Neural cell (in vitro differentiated cells): ENCODE measurements at regions not wholly inside any gene's neighbourhood (a gene's known extent, or its start where the extent isn't known, plus 50 kb on each side); places are given as distances from the start of the nearest gene placed in this dataset.

ENCODE experiments used
- H2AFZ ChIP-seq: fragments of 200-600, 300-800 bp; sonication (generic), shearing (Covaris generic); 2 replicates; pipeline ENCODE4 v1.6.0; 2014; ENCODE audit warnings: low read depth, mild to moderate bottlenecking, antibody characterized with exemption, low read length, moderate library complexity
- H3F3A ChIP-seq: fragments of 200-600 bp; shearing (Covaris generic); 2 replicates; pipeline ENCODE4 v1.6.1; 2016; ENCODE audit warnings: mild to moderate bottlenecking, moderate library complexity, mixed read lengths, antibody characterized with exemption, low read length; ENCODE audit not compliant: insufficient read depth, poor library complexity, severe bottlenecking
- H3K27ac ChIP-seq: fragments of 200-600, 300-800 bp; sonication (generic), shearing (Covaris generic); 2 replicates; pipeline ENCODE4 v1.5.1; 2014; ENCODE audit warnings: mild to moderate bottlenecking, low read length, moderate library complexity
- H3K27me3 ChIP-seq: fragments of 300-800, 200-600 bp; sonication (generic), shearing (Covaris generic); 2 replicates; pipeline ENCODE4 v1.6.0; 2014; ENCODE audit warnings: mild to moderate bottlenecking, low read depth, low read length, moderate library complexity; ENCODE audit not compliant: insufficient read depth
- H3K36me3 ChIP-seq: fragments of 300-800, 200-600 bp; sonication (generic), shearing (Covaris generic); 2 replicates; pipeline ENCODE4 v1.5.1; 2014; ENCODE audit warnings: mild to moderate bottlenecking, antibody characterized with exemption, low read length, moderate library complexity; ENCODE audit not compliant: insufficient read depth
- H3K4me2 ChIP-seq: fragments of 300-800, 200-600 bp; sonication (generic), shearing (Covaris generic); 2 replicates; pipeline ENCODE4 v1.6.0; 2014; ENCODE audit warnings: mild to moderate bottlenecking, low read length
- H3K4me3 ChIP-seq: fragments of 300-800, 200-600 bp; sonication (generic), shearing (Covaris generic); 2 replicates; pipeline ENCODE4 v1.5.1; 2014; ENCODE audit warnings: mild to moderate bottlenecking, low read length, moderate library complexity
- H3K79me2 ChIP-seq: fragments of 200-600 bp; shearing (Covaris generic); replicated peaks from 2 replicates; pipeline ENCODE4 v1.6.0; 2014; ENCODE audit warnings: mild to moderate bottlenecking, low read length, moderate library complexity; ENCODE audit not compliant: insufficient read depth
- H3K9ac ChIP-seq: fragments of 300-800, 200-600 bp; sonication (generic), shearing (Covaris generic); 2 replicates; pipeline ENCODE4 v1.6.1; 2016; ENCODE audit warnings: mild to moderate bottlenecking, low read length, mixed read lengths
- H3K9me2 ChIP-seq: fragments of 200-600 bp; shearing (Covaris generic); 2 replicates; pipeline ENCODE4 v1.6.1; 2016; ENCODE audit warnings: mild to moderate bottlenecking, low read length, mixed read lengths; ENCODE audit not compliant: insufficient read depth
- H3K9me3 ChIP-seq: fragments of 200-600, 300-800 bp; sonication (generic), shearing (Covaris generic); 2 replicates; pipeline ENCODE4 v1.6.1; 2016; ENCODE audit warnings: mild to moderate bottlenecking, mixed run types, low read length, moderate library complexity, mixed read lengths
- H4K20me1 ChIP-seq: fragments of 200-600 bp; shearing (Covaris generic); 2 replicates; pipeline ENCODE4 v1.6.1; 2016; ENCODE audit warnings: mild to moderate bottlenecking, mixed run types; ENCODE audit not compliant: insufficient read depth
- CTCF ChIP-seq: fragments of 450-650 bp; IDR thresholded peaks from 2 replicates; pipeline ENCODE4 v1.5.1; 2014; ENCODE audit warnings: antibody characterized with exemption, mild to moderate bottlenecking, moderate library complexity; ENCODE audit not compliant: poor library complexity, severe bottlenecking
- EP300 ChIP-seq: fragments of 450-650 bp; conservative IDR thresholded peaks from 2 replicates; pipeline ENCODE4 v1.6.1; 2014; ENCODE audit warnings: antibody characterized with exemption, mild to moderate bottlenecking, moderate library complexity; ENCODE audit not compliant: poor library complexity, severe bottlenecking
- EZH2 ChIP-seq: fragments of 200-600, 300-800 bp; shearing (Covaris generic), sonication (generic); IDR thresholded peaks from 2 replicates; pipeline ENCODE4 v1.6.1; 2014; ENCODE audit warnings: antibody characterized with exemption, low read length, borderline replicate concordance, mild to moderate bottlenecking; ENCODE audit not compliant: insufficient read depth, poor library complexity, severe bottlenecking
- POLR2AphosphoS5 ChIP-seq: IDR thresholded peaks from 2 replicates; pipeline ENCODE4 v1.6.1; 2012
- RAD21 ChIP-seq: fragments of 450-650 bp; conservative IDR thresholded peaks from 2 replicates; pipeline ENCODE4 v1.6.1; 2014; ENCODE audit warnings: antibody characterized with exemption, mild to moderate bottlenecking, moderate library complexity
- REST ChIP-seq: IDR thresholded peaks from 2 replicates; pipeline ENCODE4 v1.6.1; 2012; ENCODE audit warnings: borderline replicate concordance
- SMC3 ChIP-seq: fragments of 450-650 bp; conservative IDR thresholded peaks from 2 replicates; pipeline ENCODE4 v1.6.1; 2014; ENCODE audit warnings: antibody characterized with exemption, mild to moderate bottlenecking, moderate library complexity; ENCODE audit not compliant: poor library complexity
- TAF1 ChIP-seq: IDR thresholded peaks from 2 replicates; pipeline ENCODE4 v1.6.1; 2012; ENCODE audit warnings: low read depth

- no peak overlapping the region for H3K27ac ChIP-seq
- H2AFZ ChIP-seq: no peak overlapping the region
- H3K9me3 ChIP-seq: no peaks in the 10 kb centered on the region
- H3K4me3 ChIP-seq: no peak overlapping the region
- no peaks in the 10 kb centered on the region for H4K20me1 ChIP-seq
- no peak overlapping the region for H3K4me2 ChIP-seq
- no peaks in the 10 kb centered on the region for H3K27me3 ChIP-seq
- no peaks in the 10 kb centered on the region for H3K79me2 ChIP-seq
- TF ChIP-seq CTCF: no peak
- TF ChIP-seq RAD21: no peak
- H3K36me3 ChIP-seq: no peaks in the 10 kb centered on the region
- H3K9ac ChIP-seq: no peak overlapping the region
- no peaks in the 10 kb centered on the region for H3K9me2 ChIP-seq
- no peaks in the 10 kb centered on the region for H3F3A ChIP-seq
These were observed 179.7 kb upstream of the ADAMTSL1 start for GRCh38 chr9:18294229-18294628.

GRCh38 chr9:18296702-18297055, 177.3 kb upstream of the ADAMTSL1 start:
- no peak overlapping the region for H3K9ac ChIP-seq
- no peaks in the 10 kb centered on the region for H3F3A ChIP-seq

More at GRCh38 chr9:18296702-18297055, 177.3 kb upstream of the ADAMTSL1 start:
- TF ChIP-seq EZH2 (no peak), RAD21 (no peak), EP300 (no peak), POLR2AphosphoS5 (no peak), TAF1 (no peak), REST (no peak), SMC3 (no peak), CTCF (no peak)
- no peak overlapping the region for H2AFZ ChIP-seq
- no peaks in the 10 kb centered on the region for H3K9me3 ChIP-seq
- no peak overlapping the region for H3K4me2 ChIP-seq
- H3K9me2 ChIP-seq: no peaks in the 10 kb centered on the region
- H3K4me3 ChIP-seq: no peak overlapping the region
- H3K27ac ChIP-seq: no peak overlapping the region
- H3K79me2 ChIP-seq: no peaks in the 10 kb centered on the region
- H3K27me3 ChIP-seq: no peaks in the 10 kb centered on the region
- H3K36me3 ChIP-seq: no peaks in the 10 kb centered on the region
- H4K20me1 ChIP-seq: no peaks in the 10 kb centered on the region
